ENCODE measurements at regions not wholly inside any gene's neighbourhood (a gene's known extent, or its start where the extent isn't known, plus 50 kb on each side); places are given as distances from the start of the nearest gene placed in this dataset.

- no peak for TF ChIP-seq ZNF384 (IDR thresholded peaks at IDR 0.05)
- TF ChIP-seq NFRKB (IDR thresholded peaks at IDR 0.05) = no peak
- TF ChIP-seq SUZ12 (IDR thresholded peaks at IDR 0.05) = no peak
- no peak for TF ChIP-seq PKNOX1 (IDR thresholded peaks at IDR 0.05)
- no peak for TF ChIP-seq FOXA1 (IDR thresholded peaks at IDR 0.05)
- TF ChIP-seq ARNT (IDR thresholded peaks at IDR 0.05) = no peak
- no peak for TF ChIP-seq ELF4 (IDR thresholded peaks at IDR 0.05)
- TF ChIP-seq FOXK2 (IDR thresholded peaks at IDR 0.05) = no peak
- TF ChIP-seq LEF1 (IDR thresholded peaks at IDR 0.05; ENCODE audit: borderline replicate concordance) = no peak
- TF ChIP-seq FOXM1 (IDR thresholded peaks at IDR 0.05; ENCODE audit: borderline replicate concordance) = no peak
- TF ChIP-seq SP1 (IDR thresholded peaks at IDR 0.05) = no peak
Measured at GRCh38 chr5:2879701-2880100, 128.2 kb upstream of the IRX2 start.

Data from HEK293T (cell line).